Stimulated activated memory B cell treated with anti-CD40 and anti-IgM and Interleukin-4, amounts not matched to agents 10 μg/mL and 1 μg/mL and 100 μg/mL, for 72 hours (primary cell): ENCODE measurements at regions not wholly inside any gene's neighbourhood (a gene's known extent, or its start where the extent isn't known, plus 50 kb on each side); places are given as distances from the start of the nearest gene placed in this dataset.
A peak's percentile ranks its signal among the peaks of the same experiment; 100 is the strongest.
"Not testable (repeated sequence)": the region's sequence is repeated elsewhere in the genome, so short reads cannot be mapped to it uniquely, and the experiment has no call there.

Experiments used
- ATAC-seq: fragments of 150-1000 bp; cut with Tn5 transposase; 2 replicates; pipeline ENCODE4 v1.10.0; 2021
- H3K27ac Mint-ChIP-seq: one replicate; pipeline ENCODE4 v1.8.0; 2022; ENCODE audit warnings: mild to moderate bottlenecking, mixed read lengths
- H3K27me3 Mint-ChIP-seq: one replicate; pipeline ENCODE4 v1.8.0; 2022; ENCODE audit warnings: mixed read lengths
- H3K36me3 Mint-ChIP-seq: one replicate; pipeline ENCODE4 v1.8.0; 2022; ENCODE audit warnings: mixed read lengths
- H3K4me1 Mint-ChIP-seq: one replicate; pipeline ENCODE4 v1.8.0; 2022; ENCODE audit warnings: mixed read lengths
- H3K4me3 Mint-ChIP-seq: one replicate; pipeline ENCODE4 v1.8.0; 2022; ENCODE audit warnings: mild to moderate bottlenecking, moderate library complexity, mixed read lengths
- H3K9me3 Mint-ChIP-seq: one replicate; pipeline ENCODE4 v1.8.0; 2022; ENCODE audit warnings: mixed read lengths

DNA sequence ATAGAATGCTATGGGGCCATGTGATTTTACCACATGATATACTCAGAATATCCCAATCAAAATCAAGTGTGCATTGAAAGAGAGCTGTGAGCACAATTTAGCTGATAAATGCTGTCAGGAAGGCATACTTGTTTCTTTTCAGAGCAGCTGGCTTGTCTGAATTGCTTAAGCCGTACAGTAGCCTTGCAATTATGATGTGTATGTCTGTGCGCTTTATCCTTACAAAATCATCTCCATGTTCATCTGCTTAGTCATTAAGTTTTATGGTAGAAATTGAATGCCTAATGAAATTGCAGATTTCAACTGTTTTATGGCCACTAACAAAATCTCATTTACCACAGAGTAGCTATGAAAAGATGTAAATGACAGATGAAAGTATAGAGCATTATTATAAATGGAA is 346.0 kb upstream of the DLGAP1 start:
- Mint-ChIP-seq H3K9me3 (peaks cover 18% of the 10 kb centered on the region), H3K4me1 (no peaks in the 10 kb centered on the region), H3K36me3 (no peaks in the 10 kb centered on the region), H3K4me3 (no peak overlapping the region), H3K27ac (no peak overlapping the region), H3K27me3 (no peaks in the 10 kb centered on the region)
- no peak for ATAC-seq

DNA sequence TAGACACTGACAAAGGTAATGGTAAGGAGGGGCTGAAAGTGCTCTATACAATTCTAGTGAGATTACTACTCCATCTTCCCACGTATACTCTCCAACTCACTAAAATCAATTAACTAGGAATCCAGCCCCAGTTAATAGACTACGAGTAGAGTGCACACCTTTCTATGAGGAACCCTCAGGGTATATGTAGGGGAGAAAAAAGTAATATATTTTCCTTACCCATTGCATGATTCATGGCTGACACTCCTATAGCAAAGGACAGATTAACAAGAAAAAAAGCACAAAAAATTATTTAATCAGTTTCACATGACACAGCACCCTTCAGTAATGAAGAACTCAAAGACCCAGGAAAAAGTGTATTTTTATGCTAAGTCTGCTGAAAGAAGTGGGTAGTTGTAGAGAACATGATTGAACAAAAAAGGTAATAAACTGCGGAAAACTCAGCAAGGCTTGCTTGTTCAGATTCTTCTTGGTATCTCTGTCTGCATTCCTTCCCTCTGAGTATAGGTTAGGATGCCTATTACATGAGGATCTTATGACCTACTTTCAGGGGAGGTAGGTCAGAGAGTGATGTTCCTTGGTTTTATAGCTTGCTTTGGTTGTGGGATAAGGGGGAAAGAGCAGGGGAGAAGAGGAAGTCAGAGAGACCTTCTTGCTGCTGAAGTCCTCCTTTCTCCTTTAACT is 342.0 kb upstream of the DLGAP1 start:
- Mint-ChIP-seq H3K9me3 (peaks cover 28% of the 10 kb centered on the region), H3K4me1 (no peaks in the 10 kb centered on the region), H3K4me3 (no peak overlapping the region), H3K36me3 (no peaks in the 10 kb centered on the region), H3K27me3 (no peaks in the 10 kb centered on the region), H3K27ac (no peak overlapping the region)
- ATAC-seq, result peak; percentile 43

DNA sequence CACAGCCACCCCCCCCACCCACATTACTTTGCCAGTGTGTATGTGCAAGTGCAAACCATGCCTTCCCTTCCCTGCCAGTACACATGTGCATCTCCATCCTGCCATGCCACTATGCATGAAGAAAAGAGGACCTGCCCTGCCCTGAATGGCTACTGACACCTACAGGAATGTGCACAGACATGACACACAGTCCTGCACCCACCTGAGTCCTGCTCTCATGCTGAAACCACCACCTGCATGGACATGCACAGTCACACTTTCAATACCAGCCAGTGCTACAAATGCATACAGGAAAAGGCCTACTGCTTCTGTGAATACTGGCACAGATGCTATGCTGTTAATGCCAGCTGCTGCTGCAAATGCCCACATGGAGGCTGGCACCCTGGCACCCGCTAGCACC is 334.4 kb upstream of the DLGAP1 start:
- Mint-ChIP-seq H3K4me3 (no peak overlapping the region), H3K27ac (no peak overlapping the region), H3K36me3 (no peaks in the 10 kb centered on the region), H3K4me1 (no peaks in the 10 kb centered on the region), H3K27me3 (no peaks in the 10 kb centered on the region), H3K9me3 (peaks cover 13% of the 10 kb centered on the region)
- ATAC-seq, result no peak

DNA sequence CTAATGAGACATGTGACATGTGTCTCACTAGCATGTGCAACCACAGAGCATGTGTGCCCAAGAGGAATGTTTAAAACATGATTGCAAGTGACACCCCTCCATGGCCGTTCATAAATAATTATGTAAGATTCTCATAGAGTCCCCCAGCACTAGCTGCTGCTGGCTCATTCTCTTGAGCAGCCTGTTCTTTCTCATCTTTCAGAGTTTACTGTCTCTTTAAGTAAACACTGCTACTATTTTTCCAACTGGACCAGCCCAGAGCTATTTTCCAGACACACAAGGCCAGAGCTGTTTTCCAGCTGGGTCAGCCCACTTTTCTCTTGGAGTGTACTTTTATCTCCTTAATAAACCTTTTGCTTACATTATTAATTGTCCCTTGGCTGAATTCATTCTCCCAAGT is 326.8 kb upstream of the DLGAP1 start:
- Mint-ChIP-seq H3K4me3 (no peak overlapping the region), H3K36me3 (no peaks in the 10 kb centered on the region), H3K4me1 (no peaks in the 10 kb centered on the region), H3K27me3 (no peaks in the 10 kb centered on the region), H3K9me3 (peaks cover 2% of the 10 kb centered on the region), H3K27ac (no peak overlapping the region)
- ATAC-seq, result no peak

DNA sequence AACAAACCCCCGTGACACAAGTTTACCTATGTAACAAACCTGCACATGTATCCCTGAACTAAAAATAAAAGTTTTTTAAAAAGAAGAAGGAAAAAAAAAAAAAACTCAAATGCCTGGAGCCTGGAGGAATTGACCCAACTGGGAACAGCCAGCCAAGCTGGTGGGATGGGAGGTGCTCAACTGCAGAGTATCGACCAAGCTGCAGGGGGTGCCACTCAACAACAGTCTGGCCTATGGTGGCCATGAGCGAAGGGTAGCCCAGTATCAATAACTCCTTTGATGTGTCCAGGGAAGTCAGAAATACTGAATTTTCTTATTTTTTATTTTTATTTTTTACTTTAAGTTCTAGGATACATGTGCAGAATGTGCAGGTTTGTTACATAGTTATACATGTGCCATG is 310.3 kb upstream of the DLGAP1 start:
- no peak overlapping the region for H3K27ac Mint-ChIP-seq
- no peaks in the 10 kb centered on the region for H3K36me3 Mint-ChIP-seq
- no peaks in the 10 kb centered on the region for H3K4me1 Mint-ChIP-seq
- no peaks in the 10 kb centered on the region for H3K27me3 Mint-ChIP-seq
- ATAC-seq, result no peak
- H3K9me3 Mint-ChIP-seq, result peaks cover 8% of the 10 kb centered on the region
- no peak overlapping the region for H3K4me3 Mint-ChIP-seq

DNA sequence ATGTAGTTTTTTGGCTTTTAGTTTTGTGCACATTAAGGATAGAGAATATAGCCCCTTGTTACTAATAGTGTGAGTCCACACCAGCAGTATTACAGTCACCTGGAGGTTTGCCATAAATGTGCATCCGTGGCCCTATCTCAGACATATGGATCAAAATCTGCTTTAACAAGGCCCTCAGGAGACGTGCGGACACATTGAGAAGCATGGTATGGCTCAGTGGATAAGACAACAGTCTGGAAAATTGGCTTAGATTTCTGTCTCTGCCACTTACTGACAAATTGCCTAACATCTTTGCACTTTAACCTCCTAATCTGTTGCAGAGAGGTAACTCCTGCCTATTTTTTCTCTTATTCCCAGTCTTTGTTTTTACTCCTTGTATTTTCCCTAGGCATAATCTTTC is 307.2 kb upstream of the DLGAP1 start:
- H3K4me3 Mint-ChIP-seq, result no peak overlapping the region
- no peaks in the 10 kb centered on the region for H3K9me3 Mint-ChIP-seq
- H3K27ac Mint-ChIP-seq, result no peak overlapping the region
- no peaks in the 10 kb centered on the region for H3K27me3 Mint-ChIP-seq
- no peak for ATAC-seq
- no peaks in the 10 kb centered on the region for H3K36me3 Mint-ChIP-seq
- H3K4me1 Mint-ChIP-seq, result no peaks in the 10 kb centered on the region

DNA sequence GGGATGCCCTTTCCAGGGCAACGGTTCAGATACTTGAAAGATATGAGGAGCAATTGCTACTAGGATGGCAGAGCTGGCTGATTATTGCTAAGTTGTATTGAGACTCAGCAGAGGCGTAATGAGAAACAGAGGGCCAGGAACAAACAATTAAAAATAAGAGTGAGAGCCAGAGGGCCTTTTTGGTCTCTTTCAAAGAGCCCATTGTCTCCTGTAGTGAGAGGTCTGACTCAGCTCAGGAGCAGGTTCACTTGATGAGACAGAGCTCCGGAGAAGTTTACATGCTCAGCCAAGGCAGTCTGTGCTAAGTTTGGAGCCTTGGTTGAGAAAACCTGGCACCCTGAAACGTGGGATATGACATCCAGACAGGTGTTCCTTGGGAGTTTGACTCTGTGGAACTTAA is 303.9 kb upstream of the DLGAP1 start:
- H3K4me3 Mint-ChIP-seq, result no peak overlapping the region
- no peak overlapping the region for H3K27ac Mint-ChIP-seq
- no peak for ATAC-seq
- H3K36me3 Mint-ChIP-seq, result no peaks in the 10 kb centered on the region
- no peaks in the 10 kb centered on the region for H3K27me3 Mint-ChIP-seq
- no peaks in the 10 kb centered on the region for H3K9me3 Mint-ChIP-seq
- H3K4me1 Mint-ChIP-seq, result no peaks in the 10 kb centered on the region

DNA sequence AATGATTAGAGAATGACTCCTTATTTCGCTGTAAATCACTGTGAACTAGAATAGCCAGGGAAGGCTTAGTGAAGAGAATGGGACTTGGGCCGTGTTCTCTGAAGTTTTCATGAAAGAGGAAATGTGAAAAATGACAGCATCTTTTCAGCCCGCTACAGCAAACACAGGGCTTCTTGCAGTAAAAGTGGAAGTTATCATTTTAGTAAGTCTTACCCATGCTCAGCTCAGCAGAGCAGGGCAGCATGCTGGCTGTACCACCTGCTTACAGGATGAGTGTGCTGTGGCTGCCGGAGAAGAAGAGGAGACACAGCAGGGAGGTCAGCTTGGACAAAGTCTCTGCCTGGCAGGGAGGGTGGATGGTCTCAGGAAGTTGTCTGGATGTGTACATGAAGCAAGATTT is 300.7 kb upstream of the DLGAP1 start:
- ATAC-seq, result no peak
- Mint-ChIP-seq H3K9me3 (no peaks in the 10 kb centered on the region), H3K4me3 (no peak overlapping the region), H3K36me3 (no peaks in the 10 kb centered on the region), H3K4me1 (no peaks in the 10 kb centered on the region), H3K27ac (no peak overlapping the region), H3K27me3 (no peaks in the 10 kb centered on the region)

DNA sequence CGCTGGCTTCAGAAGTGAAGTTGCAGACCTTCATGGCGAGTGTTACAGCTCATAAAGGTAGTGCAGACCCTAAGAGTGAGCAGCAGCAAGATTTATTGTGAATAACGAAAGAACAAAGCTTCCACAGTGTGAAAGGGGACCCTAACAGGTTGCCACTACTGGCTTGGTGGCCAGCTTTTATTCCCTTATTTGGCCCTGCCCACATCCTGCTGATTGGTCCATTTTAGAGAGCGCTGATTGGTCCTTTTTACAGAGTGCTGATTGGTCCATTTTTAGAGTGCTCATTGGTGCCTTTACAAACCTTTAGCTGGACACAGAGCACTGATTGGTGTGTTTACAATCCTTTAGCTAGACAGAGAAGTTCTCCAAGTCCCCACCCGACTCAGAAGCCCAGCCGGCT is 298.0 kb upstream of the DLGAP1 start:
- ATAC-seq, H3K9me3 Mint-ChIP-seq, H3K4me1 Mint-ChIP-seq, H3K36me3 Mint-ChIP-seq, H3K27ac Mint-ChIP-seq, H3K27me3 Mint-ChIP-seq, H3K4me3 Mint-ChIP-seq: not testable (repeated sequence)

DNA sequence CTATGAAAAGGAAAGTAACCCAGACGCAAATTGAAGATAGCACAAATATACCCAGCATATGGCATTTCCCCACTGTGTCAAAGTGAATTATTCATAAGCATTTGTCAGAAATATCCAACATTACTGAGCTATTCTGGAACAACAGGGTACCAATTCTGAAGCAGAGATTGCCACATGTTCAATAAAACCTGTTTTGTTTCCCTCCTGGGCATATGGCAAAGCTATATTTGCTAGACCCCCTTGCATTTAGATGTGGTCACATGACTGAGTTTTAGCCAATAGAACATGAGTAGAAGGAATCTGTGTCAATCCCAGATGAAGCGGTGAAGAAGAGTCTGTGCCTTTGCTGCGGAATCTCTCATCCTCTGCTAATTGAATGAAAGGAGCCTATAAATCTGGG is 296.4 kb upstream of the DLGAP1 start:
- H3K4me3 Mint-ChIP-seq, result no peak overlapping the region
- no peaks in the 10 kb centered on the region for H3K9me3 Mint-ChIP-seq
- no peaks in the 10 kb centered on the region for H3K4me1 Mint-ChIP-seq
- no peaks in the 10 kb centered on the region for H3K27me3 Mint-ChIP-seq
- no peak for ATAC-seq
- H3K36me3 Mint-ChIP-seq, result no peaks in the 10 kb centered on the region
- H3K27ac Mint-ChIP-seq, result no peak overlapping the region

DNA sequence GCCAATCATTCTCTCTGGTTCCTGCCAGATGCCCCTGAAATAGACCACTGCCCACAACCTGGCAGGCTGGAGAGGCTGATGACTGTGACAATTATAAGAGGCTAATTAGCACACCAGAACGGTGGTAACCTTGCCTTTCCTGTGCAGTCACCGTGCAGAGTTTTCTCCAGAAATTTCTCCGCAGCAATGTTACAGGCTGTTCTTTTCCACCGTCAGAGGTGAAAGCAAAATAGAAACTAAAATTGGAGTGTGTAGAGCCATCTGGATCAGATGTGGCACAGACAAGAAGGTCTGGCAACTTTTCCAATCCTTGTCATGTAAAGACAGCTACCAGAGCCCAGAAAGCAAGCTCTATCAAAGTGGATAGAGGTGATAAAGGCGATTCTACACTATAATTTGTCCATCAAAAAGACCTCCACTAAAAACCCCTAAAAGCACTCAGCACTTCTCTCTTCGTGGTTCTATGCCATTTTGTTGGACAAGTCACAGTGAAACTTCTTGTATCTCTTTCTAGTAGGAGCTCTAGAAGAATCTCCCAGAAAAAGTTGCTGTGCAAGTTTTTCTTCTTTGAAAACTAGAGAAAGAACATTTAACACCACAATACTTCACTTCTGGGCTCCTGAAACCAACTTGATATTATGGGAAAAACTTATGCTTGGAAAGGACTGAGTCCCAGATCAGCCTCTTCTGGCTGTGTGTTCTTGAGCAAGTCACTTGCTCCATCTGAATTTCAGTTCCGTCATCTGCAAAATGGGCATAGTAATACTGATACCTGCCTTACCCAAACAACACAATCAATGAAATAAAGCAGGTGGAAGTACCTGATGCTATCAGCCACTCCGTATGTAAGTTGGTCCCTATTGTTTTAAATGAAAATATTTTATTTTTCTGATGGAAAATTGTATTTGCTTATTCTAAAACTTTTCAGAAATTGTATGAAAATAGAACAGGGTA is 295.6 kb upstream of the DLGAP1 start:
- peaks cover 4% of the 10 kb centered on the region for H3K9me3 Mint-ChIP-seq
- ATAC-seq, result no peak

DNA sequence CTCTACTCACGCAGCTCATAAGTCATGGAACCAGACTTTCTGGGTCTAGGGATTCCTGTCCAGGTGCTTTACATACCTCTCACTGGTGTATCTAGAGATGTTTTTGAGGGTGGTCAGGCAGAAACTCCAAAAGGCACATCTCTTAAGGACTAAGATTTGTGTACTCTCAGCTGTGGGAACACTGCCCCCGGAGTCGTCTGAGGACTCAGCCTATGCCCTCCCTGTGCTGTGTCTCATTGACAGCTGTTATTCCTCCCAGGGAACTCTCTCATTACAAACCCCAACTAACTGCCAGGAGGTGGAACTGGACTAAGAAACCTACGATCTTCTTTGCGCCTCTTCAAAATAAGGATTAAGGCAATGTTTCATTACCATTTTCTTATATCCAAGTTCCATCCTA is 293.9 kb upstream of the DLGAP1 start:
- ATAC-seq, result no peak
- no peaks in the 10 kb centered on the region for H3K36me3 Mint-ChIP-seq
- H3K27me3 Mint-ChIP-seq, result no peaks in the 10 kb centered on the region
- H3K9me3 Mint-ChIP-seq, result peaks cover 4% of the 10 kb centered on the region
- no peak overlapping the region for H3K27ac Mint-ChIP-seq
- H3K4me3 Mint-ChIP-seq, result no peak overlapping the region
- H3K4me1 Mint-ChIP-seq, result no peaks in the 10 kb centered on the region

More for the DNA sequence above, 295.6 kb upstream of the DLGAP1 start:
- Mint-ChIP-seq H3K36me3 (no peaks in the 10 kb centered on the region), H3K27me3 (no peaks in the 10 kb centered on the region), H3K4me3 (no peak overlapping the region), H3K27ac (no peak overlapping the region), H3K4me1 (no peaks in the 10 kb centered on the region)

DNA sequence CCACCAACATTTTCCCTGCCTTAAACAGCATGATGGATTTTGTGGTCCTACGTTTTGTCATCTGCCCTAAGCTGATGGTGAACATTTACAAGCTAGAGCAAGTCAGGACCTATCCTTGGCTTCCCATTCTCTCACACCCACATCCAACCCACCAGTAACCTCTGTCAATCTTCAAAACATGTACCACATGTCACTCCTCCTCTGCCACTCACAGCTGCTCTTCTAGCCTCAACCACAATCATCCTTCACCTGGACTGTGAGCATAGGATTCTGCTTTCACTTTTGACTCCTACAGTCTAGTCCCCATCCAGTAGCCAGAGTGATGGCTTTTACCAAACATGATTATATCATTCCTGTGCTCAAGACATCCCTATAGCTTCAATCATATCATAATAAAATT is 279.8 kb upstream of the DLGAP1 start:
- Mint-ChIP-seq H3K4me3 (no peak overlapping the region), H3K36me3 (no peaks in the 10 kb centered on the region), H3K27ac (no peak overlapping the region), H3K4me1 (no peaks in the 10 kb centered on the region), H3K9me3 (peaks cover 10% of the 10 kb centered on the region), H3K27me3 (no peaks in the 10 kb centered on the region)
- ATAC-seq, result no peak

DNA sequence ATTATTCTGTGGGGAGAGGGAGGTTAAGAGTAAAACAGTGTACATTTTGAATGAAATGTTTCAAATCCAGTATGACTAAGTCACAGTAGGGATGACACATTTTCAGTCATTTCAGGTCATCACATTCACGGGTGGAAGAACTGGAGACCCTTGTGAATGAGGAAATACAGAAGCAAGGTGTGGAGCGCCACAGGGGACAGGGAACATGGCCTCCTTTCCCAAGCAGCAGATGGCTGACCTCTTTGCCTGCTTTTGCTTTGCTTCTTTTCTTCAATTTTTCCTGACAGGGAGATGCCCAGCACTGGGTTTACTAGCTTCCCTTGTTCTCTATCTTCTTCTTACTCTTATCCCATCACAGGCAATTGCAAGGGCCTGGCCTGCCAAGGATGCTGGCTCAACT is 278.9 kb upstream of the DLGAP1 start:
- Mint-ChIP-seq H3K27me3 (no peaks in the 10 kb centered on the region), H3K36me3 (no peaks in the 10 kb centered on the region), H3K27ac (no peak overlapping the region), H3K4me1 (no peaks in the 10 kb centered on the region), H3K9me3 (peaks cover 10% of the 10 kb centered on the region), H3K4me3 (no peak overlapping the region)
- ATAC-seq, result no peak

DNA sequence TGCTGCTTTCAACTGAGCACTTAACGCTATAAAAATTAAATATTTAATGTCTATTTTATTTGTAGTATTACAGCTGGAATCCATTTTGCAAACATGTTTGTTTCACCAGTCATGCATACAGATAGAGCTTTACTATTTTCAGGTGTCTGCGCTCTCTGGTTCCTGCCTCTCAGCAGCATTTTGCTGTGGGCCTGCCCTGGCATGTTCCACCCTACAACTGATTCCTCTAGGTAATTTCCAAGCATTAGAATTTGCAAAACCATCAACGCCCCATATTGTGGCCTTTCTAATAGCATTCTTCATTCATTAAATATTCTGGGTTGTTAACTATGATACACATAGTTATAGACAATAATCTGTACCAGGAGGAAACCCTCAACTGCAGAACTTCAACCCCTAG is 266.4 kb upstream of the DLGAP1 start:
- no peak overlapping the region for H3K4me3 Mint-ChIP-seq
- ATAC-seq, result no peak
- H3K27ac Mint-ChIP-seq, result no peak overlapping the region
- no peaks in the 10 kb centered on the region for H3K27me3 Mint-ChIP-seq
- H3K9me3 Mint-ChIP-seq, result peaks cover 3% of the 10 kb centered on the region
- H3K36me3 Mint-ChIP-seq, result no peaks in the 10 kb centered on the region
- H3K4me1 Mint-ChIP-seq, result no peaks in the 10 kb centered on the region

DNA sequence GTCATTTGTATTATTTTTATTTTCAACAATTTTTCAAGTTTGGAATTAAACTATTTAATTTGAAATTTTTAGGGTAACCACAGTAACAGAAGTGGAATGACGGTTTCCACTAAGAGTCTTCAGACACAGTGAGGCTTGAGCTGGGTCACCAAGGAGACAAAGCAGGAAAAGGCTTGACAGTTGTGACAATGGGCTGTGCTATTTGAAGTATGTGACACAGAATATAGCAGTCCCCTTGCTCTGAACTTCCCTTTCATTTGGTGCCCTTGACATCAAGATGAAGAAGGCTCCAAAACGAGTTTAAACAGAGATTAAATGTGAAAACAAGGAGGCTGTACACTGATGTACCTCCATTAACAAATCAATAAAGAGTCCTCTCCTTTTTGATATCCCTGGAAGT is 265.4 kb upstream of the DLGAP1 start:
- H3K4me1 Mint-ChIP-seq, result no peaks in the 10 kb centered on the region
- no peaks in the 10 kb centered on the region for H3K36me3 Mint-ChIP-seq
- ATAC-seq, result no peak
- peaks cover 3% of the 10 kb centered on the region for H3K9me3 Mint-ChIP-seq
- H3K4me3 Mint-ChIP-seq, result no peak overlapping the region
- H3K27me3 Mint-ChIP-seq, result no peaks in the 10 kb centered on the region
- no peak overlapping the region for H3K27ac Mint-ChIP-seq
